ENCODE measurements at regions not wholly inside any gene's neighbourhood (a gene's known extent, or its start where the extent isn't known, plus 50 kb on each side); places are given as distances from the start of the nearest gene placed in this dataset.

DNA sequence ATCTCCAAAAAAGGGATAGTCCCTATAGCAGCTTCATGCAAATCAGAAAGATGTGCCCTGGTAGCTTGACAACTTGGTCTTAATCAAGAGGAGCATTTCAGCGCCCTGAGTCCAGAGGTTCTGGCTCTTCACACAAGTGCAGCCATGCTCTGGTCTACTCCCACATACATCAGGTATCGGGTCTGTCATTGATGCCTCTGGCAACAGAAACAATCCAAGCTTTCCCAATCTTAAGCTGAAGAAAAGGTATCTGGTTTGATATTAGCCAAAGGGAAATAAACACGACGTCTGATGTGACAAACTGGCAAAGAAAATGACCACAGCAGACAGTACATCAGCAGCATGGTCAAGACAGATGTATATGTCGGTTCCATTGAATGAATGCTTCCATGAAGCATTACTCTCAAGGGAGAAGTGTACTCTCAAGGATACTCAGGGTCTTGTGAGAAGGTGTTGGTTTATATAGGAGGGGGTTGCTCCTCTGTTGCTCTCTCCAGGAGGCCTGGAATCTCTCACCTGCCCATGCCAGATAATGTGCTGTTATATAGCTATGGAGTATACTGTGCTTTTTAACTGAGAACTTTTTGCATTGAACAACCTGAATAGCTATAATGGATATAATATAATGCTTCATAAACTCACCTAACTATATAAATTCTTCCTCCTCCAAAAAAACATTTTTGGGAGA, 879.6 kb upstream of the PCDH10 start:
- CTCF ChIA-PET, result no interaction called here
- no peaks in the 10 kb centered on the region for H3K27me3 ChIP-seq (ENCODE audit: control insufficient read depth, insufficient read depth, low read length)
- H3K27ac ChIP-seq (ENCODE audit: low read depth, low read length), result no peak overlapping the region
- no peaks in the 10 kb centered on the region for H3K9me3 ChIP-seq (ENCODE audit: control insufficient read depth, insufficient read depth, low read length)
- no peak for DNase-seq (ENCODE audit: low read depth, low spot score)
- no peak overlapping the region for H3K4me3 ChIP-seq (ENCODE audit: low read depth, low read length)
- TF ChIP-seq, protein P1, sequence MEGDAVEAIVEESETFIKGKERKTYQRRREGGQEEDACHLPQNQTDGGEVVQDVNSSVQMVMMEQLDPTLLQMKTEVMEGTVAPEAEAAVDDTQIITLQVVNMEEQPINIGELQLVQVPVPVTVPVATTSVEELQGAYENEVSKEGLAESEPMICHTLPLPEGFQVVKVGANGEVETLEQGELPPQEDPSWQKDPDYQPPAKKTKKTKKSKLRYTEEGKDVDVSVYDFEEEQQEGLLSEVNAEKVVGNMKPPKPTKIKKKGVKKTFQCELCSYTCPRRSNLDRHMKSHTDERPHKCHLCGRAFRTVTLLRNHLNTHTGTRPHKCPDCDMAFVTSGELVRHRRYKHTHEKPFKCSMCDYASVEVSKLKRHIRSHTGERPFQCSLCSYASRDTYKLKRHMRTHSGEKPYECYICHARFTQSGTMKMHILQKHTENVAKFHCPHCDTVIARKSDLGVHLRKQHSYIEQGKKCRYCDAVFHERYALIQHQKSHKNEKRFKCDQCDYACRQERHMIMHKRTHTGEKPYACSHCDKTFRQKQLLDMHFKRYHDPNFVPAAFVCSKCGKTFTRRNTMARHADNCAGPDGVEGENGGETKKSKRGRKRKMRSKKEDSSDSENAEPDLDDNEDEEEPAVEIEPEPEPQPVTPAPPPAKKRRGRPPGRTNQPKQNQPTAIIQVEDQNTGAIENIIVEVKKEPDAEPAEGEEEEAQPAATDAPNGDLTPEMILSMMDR (IDR thresholded peaks at IDR 0.05; ENCODE audit: low read depth, low read length), result no peak
- POLR2A ChIA-PET, result no interaction called here

DNA sequence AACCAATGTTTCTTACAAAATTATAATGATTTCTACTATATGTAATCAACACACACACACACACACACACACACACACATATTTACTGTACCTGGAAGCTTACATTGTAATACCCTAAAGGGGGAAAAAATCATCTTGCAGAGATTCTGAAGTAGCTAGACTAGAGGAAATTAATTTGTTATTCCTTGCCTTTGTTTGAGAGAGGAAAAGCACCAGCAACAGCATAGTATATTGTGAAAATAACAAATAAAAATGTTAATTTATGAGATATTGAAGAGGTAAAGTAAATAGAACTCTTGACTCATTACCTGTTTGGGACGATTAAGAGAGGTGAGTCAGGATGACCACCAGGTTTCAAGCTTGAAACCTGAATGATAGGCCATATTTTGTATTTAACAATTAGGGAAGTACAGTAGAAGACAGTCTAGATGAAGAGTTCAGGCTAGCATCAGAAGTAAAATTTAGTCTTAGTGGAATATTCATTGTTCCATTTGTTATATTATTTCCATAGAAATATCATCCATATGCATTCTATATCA, 873.4 kb upstream of the PCDH10 start:
- POLR2A ChIA-PET, result no interaction called here
- DNase-seq (ENCODE audit: low read depth, low spot score), result no peak
- CTCF ChIA-PET, result no interaction called here

DNA sequence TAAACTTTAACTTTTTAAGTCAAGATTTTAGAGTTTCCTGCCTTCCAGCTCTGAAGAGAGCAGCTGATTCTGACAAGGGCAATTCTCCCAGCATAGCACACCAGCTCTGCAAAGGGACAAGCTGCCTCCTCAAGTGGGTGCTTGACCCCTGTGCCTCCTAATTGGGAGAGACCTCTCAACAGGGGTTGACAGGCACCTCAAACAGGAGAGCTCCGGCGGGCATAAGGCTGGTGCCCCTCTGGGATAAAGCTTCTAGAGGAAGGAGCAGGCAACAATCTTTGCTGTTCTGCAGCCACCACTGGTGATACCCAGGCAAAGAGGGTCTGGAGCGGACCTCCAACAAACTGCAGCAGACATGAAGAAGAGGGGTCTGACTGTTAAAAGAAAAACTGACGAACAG, 872.9 kb upstream of the PCDH10 start:
- no peak for DNase-seq (ENCODE audit: low read depth, low spot score)
- CTCF ChIA-PET, result no interaction called here

More for the DNA sequence above, 873.4 kb upstream of the PCDH10 start:
- no peaks in the 10 kb centered on the region for H3K9me3 ChIP-seq (ENCODE audit: control insufficient read depth, insufficient read depth, low read length)
- H3K27ac ChIP-seq (ENCODE audit: low read depth, low read length), result no peak overlapping the region
- TF ChIP-seq, protein P1 (IDR thresholded peaks at IDR 0.05; ENCODE audit: low read depth, low read length), result no peak
- H3K4me3 ChIP-seq (ENCODE audit: low read depth, low read length), result no peak overlapping the region
- no peaks in the 10 kb centered on the region for H3K27me3 ChIP-seq (ENCODE audit: control insufficient read depth, insufficient read depth, low read length)

DNA sequence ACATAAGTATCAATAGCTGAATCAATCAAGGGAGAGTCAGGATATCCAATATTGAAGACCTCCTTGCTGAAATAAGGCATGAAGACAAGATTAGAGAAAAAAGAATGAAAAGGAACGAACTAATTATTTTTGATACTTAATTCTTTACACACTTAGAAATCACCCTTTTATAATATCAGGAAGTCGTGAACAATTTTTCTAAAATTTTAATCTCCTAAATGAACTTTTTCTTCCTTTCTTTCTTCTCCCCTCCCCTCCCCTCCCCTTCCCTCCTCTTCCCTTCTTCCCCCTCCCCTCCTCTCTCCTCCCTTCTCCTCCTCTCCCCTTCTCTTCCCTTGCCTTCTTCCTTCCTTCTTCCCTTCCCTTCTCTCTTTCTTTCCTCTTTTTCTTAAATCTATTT, 872.1 kb upstream of the PCDH10 start:
- Histone ChIP-seq H3K27me3 (ENCODE audit: control insufficient read depth, insufficient read depth, low read length) (no peaks in the 10 kb centered on the region), H3K27ac (ENCODE audit: low read depth, low read length) (no peak overlapping the region), H3K4me3 (ENCODE audit: low read depth, low read length) (no peak overlapping the region), H3K9me3 (ENCODE audit: control insufficient read depth, insufficient read depth, low read length) (no peaks in the 10 kb centered on the region)
- no peak for DNase-seq (ENCODE audit: low read depth, low spot score)
- CTCF ChIA-PET, result no interaction called here
- POLR2A ChIA-PET, result no interaction called here
- TF ChIP-seq, protein P1 (IDR thresholded peaks at IDR 0.05; ENCODE audit: low read depth, low read length), result no peak

More for the DNA sequence above, 872.9 kb upstream of the PCDH10 start:
- TF ChIP-seq, protein P1 (IDR thresholded peaks at IDR 0.05; ENCODE audit: low read depth, low read length), result no peak
- Histone ChIP-seq H3K27me3 (ENCODE audit: control insufficient read depth, insufficient read depth, low read length) (no peaks in the 10 kb centered on the region), H3K4me3 (ENCODE audit: low read depth, low read length) (no peak overlapping the region), H3K9me3 (ENCODE audit: control insufficient read depth, insufficient read depth, low read length) (no peaks in the 10 kb centered on the region), H3K27ac (ENCODE audit: low read depth, low read length) (no peak overlapping the region)
- POLR2A ChIA-PET, result no interaction called here

DNA sequence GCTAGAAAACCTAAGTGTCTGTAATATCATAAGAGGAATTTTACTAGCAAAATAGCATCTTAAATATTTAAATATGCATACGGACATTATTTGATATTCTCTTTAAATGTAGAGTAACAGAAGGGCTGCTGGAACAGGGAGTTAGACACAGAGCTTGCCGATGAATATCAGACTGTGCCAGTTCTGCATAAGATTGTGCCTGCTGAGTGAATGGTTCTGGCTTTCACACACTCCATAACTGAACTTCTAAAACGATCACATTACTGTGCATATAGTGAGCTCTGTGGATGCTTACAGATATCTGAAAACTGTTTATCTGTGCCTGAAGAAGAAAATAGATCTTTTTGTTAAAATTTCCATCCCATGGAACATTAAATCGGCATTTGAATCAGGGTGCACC, 867.4 kb upstream of the PCDH10 start:
- H3K4me3 ChIP-seq (ENCODE audit: low read depth, low read length), result no peak overlapping the region
- TF ChIP-seq, protein P1 (IDR thresholded peaks at IDR 0.05; ENCODE audit: low read depth, low read length), result no peak
- no peaks in the 10 kb centered on the region for H3K27me3 ChIP-seq (ENCODE audit: control insufficient read depth, insufficient read depth, low read length)
- DNase-seq (ENCODE audit: low read depth, low spot score), result no peak
- H3K9me3 ChIP-seq (ENCODE audit: control insufficient read depth, insufficient read depth, low read length), result no peaks in the 10 kb centered on the region; the same call in 1 of the 2 replicates
- CTCF ChIA-PET, result no interaction called here
- POLR2A ChIA-PET, result no interaction called here
- no peak overlapping the region for H3K27ac ChIP-seq (ENCODE audit: low read depth, low read length)

Data from AG04450 (cell line).